ENCODE measurements at regions not wholly inside any gene's neighbourhood (a gene's known extent, or its start where the extent isn't known, plus 50 kb on each side); places are given as distances from the start of the nearest gene placed in this dataset.
"Not testable (repeated sequence)": the region's sequence is repeated elsewhere in the genome, so short reads cannot be mapped to it uniquely, and the experiment has no call there.

GRCh38 chr16:88140195-88140594, 189.0 kb downstream of the BANP start:
- TF ChIP-seq CTCF (conservative IDR thresholded peaks at IDR 0.05); ZFX (IDR thresholded peaks at IDR 0.05): not testable (repeated sequence)
